RWPE1 (cell line): ENCODE measurements at regions not wholly inside any gene's neighbourhood (a gene's known extent, or its start where the extent isn't known, plus 50 kb on each side); places are given as distances from the start of the nearest gene placed in this dataset.
"Not testable (repeated sequence)": the region's sequence is repeated elsewhere in the genome, so short reads cannot be mapped to it uniquely, and the experiment has no call there.

Experiments
- CTCF ChIA-PET: fragments of 350-600 bp; sonication (Branson Sonifier 250); formaldehyde crosslinking; extraction: SDS; loops from one replicate; lab custom pipeline; 2021; lab: Yijun Ruan, JAX
- POLR2A ChIA-PET: fragments of 400-600 bp; formaldehyde crosslinking; extraction: SDS; loops from one replicate; lab custom pipeline; 2020; ENCODE audit warnings: antibody characterized with exemption; ENCODE audit not compliant: low non-redundant PET; lab: Yijun Ruan, JAX
- DNase-seq: peaks from one replicate; pipeline ENCODE4 v3.0.0; 2012; ENCODE audit warnings: low spot score
- H3K27ac ChIP-seq: fragments of 450-650 bp; 2 replicates; pipeline ENCODE4 v1.5.1; 2017
- TF ChIP-seq, protein P1 (sequence below): fragments of 450-650 bp; conservative IDR thresholded peaks from 2 replicates; pipeline ENCODE4 v1.5.1; 2017; ENCODE audit warnings: low read depth, mild to moderate bottlenecking

DNA sequence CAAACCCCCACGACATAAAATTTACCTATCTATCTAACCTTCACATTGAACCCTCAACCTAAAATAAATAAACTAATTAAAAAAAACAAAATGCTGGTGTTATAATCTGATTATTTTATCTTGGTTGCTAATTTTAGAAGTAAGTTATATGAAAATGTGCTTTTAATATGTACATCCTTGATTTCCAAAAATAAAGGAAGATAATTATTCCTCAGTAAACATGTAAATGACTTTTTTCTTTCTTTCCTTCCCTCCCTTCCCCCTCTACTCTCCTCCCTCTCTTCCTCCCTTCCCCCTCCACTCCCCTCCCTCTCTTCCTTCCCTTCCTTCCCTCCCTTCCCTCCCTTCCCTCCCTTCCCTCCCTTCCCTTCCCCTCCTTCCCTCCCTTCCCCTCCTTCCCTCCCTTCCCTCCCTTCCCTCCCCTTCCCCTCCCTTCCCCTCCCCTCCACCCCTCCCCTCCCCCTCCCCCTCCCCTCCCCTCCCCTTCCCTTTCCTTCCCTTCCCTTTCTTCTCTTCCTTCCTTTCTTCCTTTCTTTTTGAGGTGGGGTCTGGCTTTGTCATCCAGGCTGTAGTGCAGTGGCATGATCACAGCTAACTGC lies 180.0 kb upstream of the GIMD1 start:
- no peak overlapping the region for H3K27ac ChIP-seq
- POLR2A ChIA-PET: no interaction called here
- CTCF ChIA-PET: no interaction called here
- DNase-seq: no peak
- TF ChIP-seq, protein P1, sequence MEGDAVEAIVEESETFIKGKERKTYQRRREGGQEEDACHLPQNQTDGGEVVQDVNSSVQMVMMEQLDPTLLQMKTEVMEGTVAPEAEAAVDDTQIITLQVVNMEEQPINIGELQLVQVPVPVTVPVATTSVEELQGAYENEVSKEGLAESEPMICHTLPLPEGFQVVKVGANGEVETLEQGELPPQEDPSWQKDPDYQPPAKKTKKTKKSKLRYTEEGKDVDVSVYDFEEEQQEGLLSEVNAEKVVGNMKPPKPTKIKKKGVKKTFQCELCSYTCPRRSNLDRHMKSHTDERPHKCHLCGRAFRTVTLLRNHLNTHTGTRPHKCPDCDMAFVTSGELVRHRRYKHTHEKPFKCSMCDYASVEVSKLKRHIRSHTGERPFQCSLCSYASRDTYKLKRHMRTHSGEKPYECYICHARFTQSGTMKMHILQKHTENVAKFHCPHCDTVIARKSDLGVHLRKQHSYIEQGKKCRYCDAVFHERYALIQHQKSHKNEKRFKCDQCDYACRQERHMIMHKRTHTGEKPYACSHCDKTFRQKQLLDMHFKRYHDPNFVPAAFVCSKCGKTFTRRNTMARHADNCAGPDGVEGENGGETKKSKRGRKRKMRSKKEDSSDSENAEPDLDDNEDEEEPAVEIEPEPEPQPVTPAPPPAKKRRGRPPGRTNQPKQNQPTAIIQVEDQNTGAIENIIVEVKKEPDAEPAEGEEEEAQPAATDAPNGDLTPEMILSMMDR: no peak

DNA sequence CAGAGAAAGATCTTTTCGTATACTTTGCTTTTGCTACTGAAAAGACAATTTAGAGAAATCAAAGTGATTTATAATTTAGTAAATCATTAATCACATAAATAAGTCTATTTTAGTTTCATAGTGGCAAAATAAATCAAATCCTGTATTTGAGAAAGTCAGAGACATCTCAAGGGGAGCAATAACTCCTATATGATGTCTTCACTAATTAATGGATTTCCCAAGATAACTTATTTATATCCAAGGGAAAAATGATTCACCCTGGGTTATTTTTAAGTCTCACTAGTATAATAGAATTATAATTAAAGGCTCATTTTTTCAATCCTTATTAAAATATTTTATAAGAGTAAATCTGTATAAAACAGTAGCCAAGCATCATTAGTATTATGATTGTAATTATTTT lies 177.8 kb upstream of the GIMD1 start:
- CTCF ChIA-PET: no interaction called here
- TF ChIP-seq, protein P1: no peak
- POLR2A ChIA-PET: no interaction called here
- DNase-seq: no peak
- H3K27ac ChIP-seq: no peak overlapping the region

DNA sequence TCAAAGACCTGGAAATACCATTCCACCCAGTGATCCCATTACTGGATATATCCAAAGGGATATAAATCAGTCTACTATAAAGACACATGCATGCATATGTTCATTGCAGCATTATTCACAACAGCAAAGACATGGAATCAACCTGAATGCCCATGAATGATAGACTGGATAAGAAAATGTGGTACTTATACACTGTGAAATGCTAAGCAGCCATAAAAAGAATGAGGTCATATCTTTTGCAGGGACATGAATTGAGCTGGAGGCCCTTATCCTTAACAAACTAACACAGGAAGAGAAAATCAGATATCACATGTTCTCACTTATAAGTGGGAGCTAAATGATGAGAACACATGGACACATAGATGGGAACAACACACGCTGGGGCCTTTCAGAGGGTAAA lies 174.0 kb upstream of the GIMD1 start:
- POLR2A ChIA-PET, H3K27ac ChIP-seq, CTCF ChIA-PET, DNase-seq: not testable (repeated sequence)

DNA sequence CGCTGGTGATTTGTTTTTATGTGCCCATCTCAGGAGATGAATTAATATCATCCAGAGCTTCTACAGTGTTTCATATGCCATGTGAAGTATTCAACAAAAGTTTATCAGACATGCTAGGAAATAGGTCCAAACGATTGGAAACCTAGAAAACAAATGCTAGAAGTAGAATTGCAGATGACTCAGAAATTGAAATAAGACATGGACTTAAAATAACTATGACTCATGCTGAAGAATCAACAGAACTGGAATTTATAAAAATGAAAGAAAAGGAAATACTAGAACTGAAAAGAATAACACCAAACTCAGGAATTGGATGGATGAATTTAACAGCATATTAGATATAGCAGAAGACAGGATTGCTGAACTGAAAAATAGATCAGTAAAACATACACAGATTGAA lies 172.7 kb upstream of the GIMD1 start:
- no peak overlapping the region for H3K27ac ChIP-seq
- ChIA-PET POLR2A (no interaction called here), CTCF (no interaction called here)
- TF ChIP-seq, protein P1: no peak
- DNase-seq: peak; percentile 48

DNA sequence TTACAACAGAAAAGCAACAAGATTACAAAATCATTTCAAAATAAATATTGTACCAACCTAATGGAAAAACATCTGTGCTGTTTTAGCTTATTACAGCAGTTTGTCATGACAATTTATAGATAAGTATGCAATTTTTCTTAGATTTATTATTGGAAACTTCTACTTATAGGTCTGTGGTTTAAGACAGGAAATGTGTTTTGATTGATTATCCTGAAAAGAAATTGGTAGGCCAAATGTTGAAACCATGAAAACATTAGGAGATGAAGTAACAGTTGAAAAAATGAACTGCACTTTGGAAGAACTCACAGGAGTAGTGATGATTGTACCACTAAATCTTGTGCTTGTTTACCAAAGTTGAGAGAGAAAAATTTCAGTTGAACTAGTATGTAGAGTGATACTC lies 162.2 kb upstream of the GIMD1 start:
- POLR2A ChIA-PET: no interaction called here

DNA sequence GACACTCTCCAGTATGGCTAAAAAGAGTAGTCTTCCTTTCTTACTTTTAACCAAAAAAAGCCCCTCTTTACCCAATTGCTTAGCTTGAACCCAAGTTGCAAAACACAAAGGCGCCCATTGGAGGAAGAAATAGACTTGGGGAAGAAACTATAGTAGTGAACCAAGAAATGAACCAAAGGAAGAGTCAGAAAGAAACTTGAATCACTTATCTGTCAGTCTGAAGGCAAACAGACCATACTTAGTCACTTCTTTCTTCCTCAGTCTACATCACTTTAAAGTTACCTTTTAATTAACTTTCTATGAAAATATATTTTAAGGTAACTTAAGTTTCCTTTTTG lies 161.4 kb upstream of the GIMD1 start:
- ChIA-PET POLR2A (no interaction called here), CTCF (no interaction called here)
- no peak overlapping the region for H3K27ac ChIP-seq
- TF ChIP-seq, protein P1: no peak
- no peak for DNase-seq

More for the DNA sequence above, 162.2 kb upstream of the GIMD1 start:
- CTCF ChIA-PET: no interaction called here
- TF ChIP-seq, protein P1: no peak
- no peak overlapping the region for H3K27ac ChIP-seq
- DNase-seq: no peak

DNA sequence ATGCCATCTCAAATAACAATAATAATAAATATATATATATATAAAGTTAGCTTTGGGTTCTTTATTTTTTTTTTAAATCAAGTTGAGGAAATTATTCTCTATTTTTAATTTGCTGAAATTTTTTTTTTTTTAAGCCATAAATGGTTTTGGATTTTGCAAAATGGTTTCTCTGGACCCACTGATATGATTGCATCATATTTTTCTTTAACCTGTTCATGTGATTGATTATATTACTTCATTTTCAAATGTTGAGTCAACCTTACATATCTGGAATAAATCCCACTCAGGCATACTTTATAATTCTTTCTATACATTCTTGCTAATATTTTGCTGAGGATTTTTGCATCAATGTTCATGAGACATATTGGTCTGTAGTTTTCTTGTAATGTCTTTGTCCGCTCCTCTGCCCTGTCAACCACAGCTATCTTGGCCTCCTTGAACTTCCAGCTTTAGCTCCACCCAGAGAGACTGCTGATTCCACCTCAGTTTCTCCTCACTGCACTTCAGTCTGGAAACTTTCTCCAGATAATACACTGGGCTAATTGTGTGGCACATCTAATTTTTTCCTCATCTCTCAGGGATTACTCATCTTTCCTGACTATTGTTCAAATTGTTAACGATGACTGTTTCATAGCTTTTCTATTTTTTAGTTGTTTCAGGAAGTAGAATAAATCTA lies 160.9 kb upstream of the GIMD1 start:
- TF ChIP-seq, protein P1: no peak
- ChIA-PET POLR2A (no interaction called here), CTCF (interaction anchor here (0.7 kb wide), 1 partner anchor 26 kb away, joined by 3 read pairs; no protein-coding TSS in a partner anchor)
- no peak overlapping the region for H3K27ac ChIP-seq
- DNase-seq: peak; percentile 35
